IMR-90 (cell line): ENCODE measurements at regions not wholly inside any gene's neighbourhood (a gene's known extent, or its start where the extent isn't known, plus 50 kb on each side); places are given as distances from the start of the nearest gene placed in this dataset.

Experiments used
- ATAC-seq: fragments of 200-7000 bp; cut with Tn5 transposase; 2 replicates; pipeline ENCODE4 v1.9.1; 2020; ENCODE audit warnings: low read depth, mild to moderate bottlenecking, moderate library complexity
- BruUV-seq: library from RNA; stranded (reverse); fragments of 400-500 nt; replicated peaks from 2 replicates; lab custom pipeline; 2021; lab: Mats Ljungman, UMichigan
- CTCF ChIA-PET: fragments of 300-600 bp; formaldehyde crosslinking; extraction: SDS; loops from one replicate; lab custom pipeline; 2021; ENCODE audit warnings: antibody characterized with exemption; lab: Yijun Ruan, JAX
- POLR2A ChIA-PET: fragments of 300-600 bp; sonication (Branson Sonifier 250); formaldehyde crosslinking; loops from one replicate; lab custom pipeline; 2022; ENCODE audit warnings: antibody characterized with exemption; ENCODE audit not compliant: unreplicated experiment; lab: Charles Lee
- DNase-seq: peaks from one replicate; pipeline ENCODE4 v3.0.0; 2013
- H2AFZ ChIP-seq: replicated peaks from 2 replicates; pipeline ENCODE3; 2013; ENCODE audit warnings: low read length, mild to moderate bottlenecking; ENCODE audit not compliant: poor library complexity
- H2AK5ac ChIP-seq: 2 replicates; pipeline ENCODE4 v1.6.1; 2013; ENCODE audit warnings: low read depth, low read length, inconsistent platforms
- H2AK9ac ChIP-seq: replicated peaks from 2 replicates; pipeline ENCODE3; 2013; ENCODE audit warnings: mild to moderate bottlenecking, low read depth, low read length, moderate library complexity; ENCODE audit not compliant: poor library complexity
- H2BK120ac ChIP-seq: 2 replicates; pipeline ENCODE4 v1.6.1; 2013; ENCODE audit warnings: low read depth, low read length, inconsistent platforms
- H2BK15ac ChIP-seq: 3 replicates; pipeline ENCODE4 v1.6.1; 2013; ENCODE audit warnings: low read depth, low read length, inconsistent platforms
- H2BK20ac ChIP-seq: 2 replicates; pipeline ENCODE4 v1.6.1; 2013; ENCODE audit warnings: low read depth, mild to moderate bottlenecking, inconsistent platforms, low read length, moderate library complexity
- H2BK5ac ChIP-seq: 2 replicates; pipeline ENCODE4 v1.6.1; 2013; ENCODE audit warnings: mild to moderate bottlenecking, low read depth, low read length, inconsistent platforms; ENCODE audit not compliant: poor library complexity, severe bottlenecking
- H3K14ac ChIP-seq: replicated peaks from 2 replicates; pipeline ENCODE4 v1.6.1; 2013; ENCODE audit warnings: low read depth, low read length, inconsistent platforms
- H3K18ac ChIP-seq: 2 replicates; pipeline ENCODE4 v1.6.1; 2013; ENCODE audit warnings: low read depth, low read length, control low read depth
- H3K23ac ChIP-seq: 2 replicates; pipeline ENCODE4 v1.6.1; 2013; ENCODE audit warnings: low read depth, low read length, inconsistent platforms
- H3K27ac ChIP-seq: 2 replicates; pipeline ENCODE4 v1.5.1; 2013; ENCODE audit warnings: mild to moderate bottlenecking, control low read depth, low read length; ENCODE audit not compliant: insufficient read depth
- H3K27me3 ChIP-seq: 2 replicates; pipeline ENCODE4 v1.6.1; 2013; ENCODE audit warnings: low read length; ENCODE audit not compliant: control insufficient read depth, insufficient read depth
- H3K36me3 ChIP-seq: 2 replicates; pipeline ENCODE4 v1.6.1; 2013; ENCODE audit warnings: low read length, mixed read lengths; ENCODE audit not compliant: control insufficient read depth, insufficient read depth
- H3K4ac ChIP-seq: 2 replicates; pipeline ENCODE4 v1.6.1; 2013; ENCODE audit warnings: low read depth, low read length, inconsistent platforms
- H3K4me1 ChIP-seq: 2 replicates; pipeline ENCODE4 v1.6.1; 2013; ENCODE audit warnings: low read length, mixed read lengths; ENCODE audit not compliant: control insufficient read depth, insufficient read depth
- H3K4me2 ChIP-seq: 2 replicates; pipeline ENCODE4 v1.6.1; 2013; ENCODE audit warnings: low read depth, mild to moderate bottlenecking, control low read depth, low read length, moderate library complexity
- H3K4me3 ChIP-seq: 2 replicates; pipeline ENCODE4 v1.5.1; 2013; ENCODE audit warnings: low read depth, mild to moderate bottlenecking, control low read depth, low read length, moderate library complexity; ENCODE audit not compliant: insufficient read depth
- H3K56ac ChIP-seq: 2 replicates; pipeline ENCODE4 v1.6.1; 2013; ENCODE audit warnings: low read length, inconsistent platforms; ENCODE audit not compliant: insufficient read depth; ENCODE audit errors: extremely low read depth
- H3K79me1 ChIP-seq, 2 experiments: 2 replicates each; pipeline ENCODE4 v1.6.1; 2013; ENCODE audit warnings: low read length in 2 of 2, inconsistent platforms in 1 of 2, low read depth in 1 of 2
- H3K9ac ChIP-seq: 2 replicates; pipeline ENCODE4 v1.6.1; 2013; ENCODE audit warnings: low read depth, low read length, control low read depth
- H3K9me1 ChIP-seq: 2 replicates; pipeline ENCODE4 v1.6.1; 2013; ENCODE audit warnings: low read length, inconsistent platforms; ENCODE audit not compliant: insufficient read depth
- H3K9me3 ChIP-seq: 2 replicates; pipeline ENCODE4 v1.6.1; 2013; ENCODE audit warnings: low read length; ENCODE audit not compliant: control insufficient read depth, insufficient read depth
- H4K20me1 ChIP-seq: 2 replicates; pipeline ENCODE4 v1.6.1; 2013; ENCODE audit warnings: low read length, inconsistent platforms; ENCODE audit not compliant: insufficient read depth
- H4K5ac ChIP-seq: 2 replicates; pipeline ENCODE4 v1.6.1; 2013; ENCODE audit warnings: mild to moderate bottlenecking, low read depth, low read length, control low read depth
- H4K8ac ChIP-seq, 2 experiments: 2 replicates each; pipeline ENCODE4 v1.6.1; 2013; ENCODE audit warnings: low read depth in 2 of 2, low read length in 2 of 2, control low read depth in 1 of 2, inconsistent platforms in 1 of 2
- H4K91ac ChIP-seq: 2 replicates; pipeline ENCODE4 v1.6.1; 2013; ENCODE audit warnings: low read depth, low read length, inconsistent platforms; ENCODE audit not compliant: insufficient read depth
- BHLHE40 ChIP-seq: fragments of 150-350 bp; IDR thresholded peaks from 2 replicates; pipeline ENCODE4 v1.6.1; 2016; ENCODE audit warnings: mild to moderate bottlenecking, low read depth, low read length
- CEBPB ChIP-seq: IDR thresholded peaks from 2 replicates; pipeline ENCODE4 v1.6.1; 2012; ENCODE audit warnings: low read depth, low read length, improper control_type of control experiment
- CHD1 ChIP-seq: IDR thresholded peaks from 2 replicates; pipeline ENCODE4 v1.6.1; 2012; ENCODE audit warnings: low read depth, low read length, improper control_type of control experiment
- FOS ChIP-seq: fragments of 150-350 bp; IDR thresholded peaks from 2 replicates; pipeline ENCODE4 v1.6.1; 2016; ENCODE audit warnings: low read depth, low read length
- MAFK ChIP-seq: IDR thresholded peaks from 2 replicates; pipeline ENCODE4 v1.6.1; 2012; ENCODE audit warnings: low read depth, low read length, improper control_type of control experiment
- MAZ ChIP-seq: IDR thresholded peaks from 2 replicates; pipeline ENCODE4 v1.6.1; 2012; ENCODE audit warnings: low read depth, mild to moderate bottlenecking, low read length, improper control_type of control experiment, moderate library complexity, borderline replicate concordance
- MXI1 ChIP-seq: IDR thresholded peaks from 2 replicates; pipeline ENCODE4 v1.6.1; 2012; ENCODE audit warnings: low read depth, mild to moderate bottlenecking, low read length, moderate library complexity, borderline replicate concordance
- NFE2L2 ChIP-seq: fragments of 150-350 bp; IDR thresholded peaks from 2 replicates; pipeline ENCODE4 v1.6.1; 2016; ENCODE audit warnings: low read depth, mild to moderate bottlenecking, low read length
- POLR2A ChIP-seq: IDR thresholded peaks from 2 replicates; pipeline ENCODE4 v1.6.1; 2012; ENCODE audit warnings: mild to moderate bottlenecking, low read depth, low read length
- RAD21 ChIP-seq: IDR thresholded peaks from 2 replicates; pipeline ENCODE4 v1.6.1; 2012; ENCODE audit warnings: low read length, improper control_type of control experiment
- RCOR1 ChIP-seq: IDR thresholded peaks from 2 replicates; pipeline ENCODE4 v1.6.1; 2012; ENCODE audit warnings: mild to moderate bottlenecking, low read length, improper control_type of control experiment; ENCODE audit not compliant: insufficient replicate concordance
- RFX5 ChIP-seq: IDR thresholded peaks from 2 replicates; pipeline ENCODE4 v1.8.0; 2012; ENCODE audit warnings: low read depth, mild to moderate bottlenecking, low read length, moderate library complexity
- SMC3 ChIP-seq: fragments of 150-350 bp; IDR thresholded peaks from 2 replicates; pipeline ENCODE4 v1.6.1; 2016; ENCODE audit warnings: low read depth, mild to moderate bottlenecking, antibody characterized with exemption, low read length, moderate library complexity
- WGBS, 2 experiments: methylation state at CpG; one replicate each; pipeline versions ENCODE4 v1.1.5 to v1.1.7; 2013; ENCODE audit warnings: missing lambda C conversion rate in 2 of 2; ENCODE audit not compliant: insufficient read length in 1 of 2; ENCODE audit errors: extremely low coverage in 2 of 2; 5-methylcytosine and 5-hydroxymethylcytosine counted together
- dilution Hi-C: fragments of 300-500 bp; cut with HindIII; formaldehyde crosslinking; loops from one replicate; pipeline ENCODE4 v1.14.3; 2018; ENCODE audit warnings: low sequenced_read_pairs; ENCODE audit not compliant: unreplicated experiment
- in situ Hi-C: fragments of 300-500 bp; cut with MboI; formaldehyde crosslinking; loops from 3 replicates; pipeline ENCODE4 v1.14.3; 2019; ENCODE audit warnings: low sequenced_read_pairs, inconsistent platforms, mixed read lengths
- intact Hi-C: fragments of 100-400 bp; cut with micrococcal nuclease; formaldehyde crosslinking; loops from 2 replicates; pipeline ENCODE4 v1.10.0; 2022
- TF ChIP-seq, protein P1 (sequence below): conservative IDR thresholded peaks from 2 replicates; pipeline ENCODE4 v1.5.1; 2012; ENCODE audit warnings: mild to moderate bottlenecking, low read depth, low read length, improper control_type of control experiment
- TF ChIP-seq, protein P2 (sequence below): fragments of 150-350 bp; IDR thresholded peaks from 2 replicates; pipeline ENCODE4 v1.6.1; 2017; ENCODE audit warnings: mild to moderate bottlenecking, antibody characterized with exemption, low read length, low read depth
- TF ChIP-seq, protein P3 (sequence below): fragments of 150-350 bp; IDR thresholded peaks from 2 replicates; pipeline ENCODE4 v1.6.1; 2016; ENCODE audit warnings: low read depth, mild to moderate bottlenecking, low read length, moderate library complexity, borderline replicate concordance

DNA sequence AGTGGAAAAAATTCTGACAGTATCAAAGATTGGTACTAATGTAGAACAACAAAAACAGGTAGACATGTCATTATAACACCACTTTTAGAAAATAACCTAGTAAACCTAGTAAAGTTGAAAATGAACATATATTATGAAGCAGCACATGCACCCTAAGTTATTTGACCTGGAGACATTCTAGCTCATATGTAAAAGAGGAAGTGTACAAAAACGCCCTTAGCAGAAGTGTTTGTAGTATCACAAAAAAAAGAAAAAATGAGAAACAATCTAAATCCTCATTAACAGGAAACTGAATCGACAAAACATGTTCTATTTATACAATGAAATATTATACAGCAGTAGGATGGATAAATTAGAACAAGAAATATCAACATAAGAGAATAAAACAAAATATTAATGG is 318.9 kb upstream of the PPP1R2C start:
- Histone ChIP-seq H2AK9ac (no peak overlapping the region), H2AK5ac (no peak overlapping the region), H3K23ac (no peak overlapping the region), H3K4ac (no peak overlapping the region), H3K9me3 (no peaks in the 10 kb centered on the region), H3K27me3 (no peaks in the 10 kb centered on the region), H3K36me3 (no peaks in the 10 kb centered on the region), H4K20me1 (no peaks in the 10 kb centered on the region), H3K4me3 (no peak overlapping the region), H3K4me1 (no peaks in the 10 kb centered on the region), H4K8ac (no peak overlapping the region), H3K79me1 (no peaks in the 10 kb centered on the region), H2AFZ (no peak overlapping the region), H4K5ac (no peak overlapping the region), H2BK120ac (no peak overlapping the region), H3K27ac (no peak overlapping the region), H3K14ac (no peak overlapping the region), H4K91ac (no peak overlapping the region), H3K4me2 (no peak overlapping the region), H3K18ac (no peak overlapping the region), H2BK15ac (no peak overlapping the region), H3K9ac (no peak overlapping the region), H2BK20ac (no peak overlapping the region), H3K56ac (no peak overlapping the region), H2BK5ac (no peak overlapping the region), H3K9me1 (no peaks in the 10 kb centered on the region)
- TF ChIP-seq RFX5, result no peak
- no peak for TF ChIP-seq MAFK
- TF ChIP-seq NFE2L2, result no peak
- no peak for TF ChIP-seq POLR2A
- TF ChIP-seq BHLHE40, result no peak
- TF ChIP-seq MXI1, result no peak
- TF ChIP-seq CHD1, result no peak
- TF ChIP-seq FOS, result no peak
- no peak for TF ChIP-seq RCOR1
- no peak for TF ChIP-seq CEBPB
- TF ChIP-seq MAZ, result no peak
- TF ChIP-seq, protein P1, sequence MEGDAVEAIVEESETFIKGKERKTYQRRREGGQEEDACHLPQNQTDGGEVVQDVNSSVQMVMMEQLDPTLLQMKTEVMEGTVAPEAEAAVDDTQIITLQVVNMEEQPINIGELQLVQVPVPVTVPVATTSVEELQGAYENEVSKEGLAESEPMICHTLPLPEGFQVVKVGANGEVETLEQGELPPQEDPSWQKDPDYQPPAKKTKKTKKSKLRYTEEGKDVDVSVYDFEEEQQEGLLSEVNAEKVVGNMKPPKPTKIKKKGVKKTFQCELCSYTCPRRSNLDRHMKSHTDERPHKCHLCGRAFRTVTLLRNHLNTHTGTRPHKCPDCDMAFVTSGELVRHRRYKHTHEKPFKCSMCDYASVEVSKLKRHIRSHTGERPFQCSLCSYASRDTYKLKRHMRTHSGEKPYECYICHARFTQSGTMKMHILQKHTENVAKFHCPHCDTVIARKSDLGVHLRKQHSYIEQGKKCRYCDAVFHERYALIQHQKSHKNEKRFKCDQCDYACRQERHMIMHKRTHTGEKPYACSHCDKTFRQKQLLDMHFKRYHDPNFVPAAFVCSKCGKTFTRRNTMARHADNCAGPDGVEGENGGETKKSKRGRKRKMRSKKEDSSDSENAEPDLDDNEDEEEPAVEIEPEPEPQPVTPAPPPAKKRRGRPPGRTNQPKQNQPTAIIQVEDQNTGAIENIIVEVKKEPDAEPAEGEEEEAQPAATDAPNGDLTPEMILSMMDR, result no peak
- TF ChIP-seq SMC3, result no peak
- TF ChIP-seq, protein P2, sequence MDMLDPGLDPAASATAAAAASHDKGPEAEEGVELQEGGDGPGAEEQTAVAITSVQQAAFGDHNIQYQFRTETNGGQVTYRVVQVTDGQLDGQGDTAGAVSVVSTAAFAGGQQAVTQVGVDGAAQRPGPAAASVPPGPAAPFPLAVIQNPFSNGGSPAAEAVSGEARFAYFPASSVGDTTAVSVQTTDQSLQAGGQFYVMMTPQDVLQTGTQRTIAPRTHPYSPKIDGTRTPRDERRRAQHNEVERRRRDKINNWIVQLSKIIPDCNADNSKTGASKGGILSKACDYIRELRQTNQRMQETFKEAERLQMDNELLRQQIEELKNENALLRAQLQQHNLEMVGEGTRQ, result no peak
- TF ChIP-seq, protein P3, sequence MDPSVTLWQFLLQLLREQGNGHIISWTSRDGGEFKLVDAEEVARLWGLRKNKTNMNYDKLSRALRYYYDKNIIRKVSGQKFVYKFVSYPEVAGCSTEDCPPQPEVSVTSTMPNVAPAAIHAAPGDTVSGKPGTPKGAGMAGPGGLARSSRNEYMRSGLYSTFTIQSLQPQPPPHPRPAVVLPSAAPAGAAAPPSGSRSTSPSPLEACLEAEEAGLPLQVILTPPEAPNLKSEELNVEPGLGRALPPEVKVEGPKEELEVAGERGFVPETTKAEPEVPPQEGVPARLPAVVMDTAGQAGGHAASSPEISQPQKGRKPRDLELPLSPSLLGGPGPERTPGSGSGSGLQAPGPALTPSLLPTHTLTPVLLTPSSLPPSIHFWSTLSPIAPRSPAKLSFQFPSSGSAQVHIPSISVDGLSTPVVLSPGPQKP, result no peak
- no peak for TF ChIP-seq RAD21
- no peak for ATAC-seq
- intact Hi-C loops, result no loop called here
- dilution Hi-C loops, result no loop called here
- WGBS, 2 experiments, result no CpG with 5 or more reads among the region's 2 CpGs
- in situ Hi-C loops, result no loop called here
- ChIA-PET CTCF (no interaction called here), POLR2A (no interaction called here)
- no TSS peak for BruUV-seq
- no peak for DNase-seq
